IMR-90 (cell line): ENCODE measurements at regions not wholly inside any gene's neighbourhood (a gene's known extent, or its start where the extent isn't known, plus 50 kb on each side); places are given as distances from the start of the nearest gene placed in this dataset.

Source experiments
- ATAC-seq: fragments of 200-7000 bp; cut with Tn5 transposase; 2 replicates; pipeline ENCODE4 v1.9.1; 2020; ENCODE audit warnings: low read depth, mild to moderate bottlenecking, moderate library complexity
- BruUV-seq: library from RNA; stranded (reverse); fragments of 400-500 nt; replicated peaks from 2 replicates; lab custom pipeline; 2021; lab: Mats Ljungman, UMichigan
- CTCF ChIA-PET: fragments of 300-600 bp; formaldehyde crosslinking; extraction: SDS; loops from one replicate; lab custom pipeline; 2021; ENCODE audit warnings: antibody characterized with exemption; lab: Yijun Ruan, JAX
- POLR2A ChIA-PET: fragments of 300-600 bp; sonication (Branson Sonifier 250); formaldehyde crosslinking; loops from one replicate; lab custom pipeline; 2022; ENCODE audit warnings: antibody characterized with exemption; ENCODE audit not compliant: unreplicated experiment; lab: Charles Lee
- DNase-seq: peaks from one replicate; pipeline ENCODE4 v3.0.0; 2013
- H2AFZ ChIP-seq: replicated peaks from 2 replicates; pipeline ENCODE3; 2013; ENCODE audit warnings: low read length, mild to moderate bottlenecking; ENCODE audit not compliant: poor library complexity
- H2AK5ac ChIP-seq: 2 replicates; pipeline ENCODE4 v1.6.1; 2013; ENCODE audit warnings: low read depth, low read length, inconsistent platforms
- H2AK9ac ChIP-seq: replicated peaks from 2 replicates; pipeline ENCODE3; 2013; ENCODE audit warnings: mild to moderate bottlenecking, low read depth, low read length, moderate library complexity; ENCODE audit not compliant: poor library complexity
- H2BK120ac ChIP-seq: 2 replicates; pipeline ENCODE4 v1.6.1; 2013; ENCODE audit warnings: low read depth, low read length, inconsistent platforms
- H2BK15ac ChIP-seq: 3 replicates; pipeline ENCODE4 v1.6.1; 2013; ENCODE audit warnings: low read depth, low read length, inconsistent platforms
- H2BK20ac ChIP-seq: 2 replicates; pipeline ENCODE4 v1.6.1; 2013; ENCODE audit warnings: low read depth, mild to moderate bottlenecking, inconsistent platforms, low read length, moderate library complexity
- H2BK5ac ChIP-seq: 2 replicates; pipeline ENCODE4 v1.6.1; 2013; ENCODE audit warnings: mild to moderate bottlenecking, low read depth, low read length, inconsistent platforms; ENCODE audit not compliant: poor library complexity, severe bottlenecking
- H3K14ac ChIP-seq: replicated peaks from 2 replicates; pipeline ENCODE4 v1.6.1; 2013; ENCODE audit warnings: low read depth, low read length, inconsistent platforms
- H3K18ac ChIP-seq: 2 replicates; pipeline ENCODE4 v1.6.1; 2013; ENCODE audit warnings: low read depth, low read length, control low read depth
- H3K23ac ChIP-seq: 2 replicates; pipeline ENCODE4 v1.6.1; 2013; ENCODE audit warnings: low read depth, low read length, inconsistent platforms
- H3K27ac ChIP-seq: 2 replicates; pipeline ENCODE4 v1.5.1; 2013; ENCODE audit warnings: mild to moderate bottlenecking, control low read depth, low read length; ENCODE audit not compliant: insufficient read depth
- H3K27me3 ChIP-seq: 2 replicates; pipeline ENCODE4 v1.6.1; 2013; ENCODE audit warnings: low read length; ENCODE audit not compliant: control insufficient read depth, insufficient read depth
- H3K36me3 ChIP-seq: 2 replicates; pipeline ENCODE4 v1.6.1; 2013; ENCODE audit warnings: low read length, mixed read lengths; ENCODE audit not compliant: control insufficient read depth, insufficient read depth
- H3K4ac ChIP-seq: 2 replicates; pipeline ENCODE4 v1.6.1; 2013; ENCODE audit warnings: low read depth, low read length, inconsistent platforms
- H3K4me1 ChIP-seq: 2 replicates; pipeline ENCODE4 v1.6.1; 2013; ENCODE audit warnings: low read length, mixed read lengths; ENCODE audit not compliant: control insufficient read depth, insufficient read depth
- H3K4me2 ChIP-seq: 2 replicates; pipeline ENCODE4 v1.6.1; 2013; ENCODE audit warnings: low read depth, mild to moderate bottlenecking, control low read depth, low read length, moderate library complexity
- H3K4me3 ChIP-seq: 2 replicates; pipeline ENCODE4 v1.5.1; 2013; ENCODE audit warnings: low read depth, mild to moderate bottlenecking, control low read depth, low read length, moderate library complexity; ENCODE audit not compliant: insufficient read depth
- H3K56ac ChIP-seq: 2 replicates; pipeline ENCODE4 v1.6.1; 2013; ENCODE audit warnings: low read length, inconsistent platforms; ENCODE audit not compliant: insufficient read depth; ENCODE audit errors: extremely low read depth
- H3K79me1 ChIP-seq, 2 experiments: 2 replicates each; pipeline ENCODE4 v1.6.1; 2013; ENCODE audit warnings: low read length in 2 of 2, inconsistent platforms in 1 of 2, low read depth in 1 of 2
- H3K9ac ChIP-seq: 2 replicates; pipeline ENCODE4 v1.6.1; 2013; ENCODE audit warnings: low read depth, low read length, control low read depth
- H3K9me1 ChIP-seq: 2 replicates; pipeline ENCODE4 v1.6.1; 2013; ENCODE audit warnings: low read length, inconsistent platforms; ENCODE audit not compliant: insufficient read depth
- H3K9me3 ChIP-seq: 2 replicates; pipeline ENCODE4 v1.6.1; 2013; ENCODE audit warnings: low read length; ENCODE audit not compliant: control insufficient read depth, insufficient read depth
- H4K20me1 ChIP-seq: 2 replicates; pipeline ENCODE4 v1.6.1; 2013; ENCODE audit warnings: low read length, inconsistent platforms; ENCODE audit not compliant: insufficient read depth
- H4K5ac ChIP-seq: 2 replicates; pipeline ENCODE4 v1.6.1; 2013; ENCODE audit warnings: mild to moderate bottlenecking, low read depth, low read length, control low read depth
- H4K8ac ChIP-seq, 2 experiments: 2 replicates each; pipeline ENCODE4 v1.6.1; 2013; ENCODE audit warnings: low read depth in 2 of 2, low read length in 2 of 2, control low read depth in 1 of 2, inconsistent platforms in 1 of 2
- H4K91ac ChIP-seq: 2 replicates; pipeline ENCODE4 v1.6.1; 2013; ENCODE audit warnings: low read depth, low read length, inconsistent platforms; ENCODE audit not compliant: insufficient read depth
- CHD1 ChIP-seq: IDR thresholded peaks from 2 replicates; pipeline ENCODE4 v1.6.1; 2012; ENCODE audit warnings: low read depth, low read length, improper control_type of control experiment
- CTCF ChIP-seq: conservative IDR thresholded peaks from 2 replicates; pipeline ENCODE4 v1.5.1; 2012; ENCODE audit warnings: mild to moderate bottlenecking, low read depth, low read length, improper control_type of control experiment
- FOS ChIP-seq: fragments of 150-350 bp; IDR thresholded peaks from 2 replicates; pipeline ENCODE4 v1.6.1; 2016; ENCODE audit warnings: low read depth, low read length
- MAFK ChIP-seq: IDR thresholded peaks from 2 replicates; pipeline ENCODE4 v1.6.1; 2012; ENCODE audit warnings: low read depth, low read length, improper control_type of control experiment
- NFE2L2 ChIP-seq: fragments of 150-350 bp; IDR thresholded peaks from 2 replicates; pipeline ENCODE4 v1.6.1; 2016; ENCODE audit warnings: low read depth, mild to moderate bottlenecking, low read length
- POLR2A ChIP-seq: IDR thresholded peaks from 2 replicates; pipeline ENCODE4 v1.6.1; 2012; ENCODE audit warnings: mild to moderate bottlenecking, low read depth, low read length
- SMC3 ChIP-seq: fragments of 150-350 bp; IDR thresholded peaks from 2 replicates; pipeline ENCODE4 v1.6.1; 2016; ENCODE audit warnings: low read depth, mild to moderate bottlenecking, antibody characterized with exemption, low read length, moderate library complexity
- WGBS, 2 experiments: methylation state at CpG; one replicate each; pipeline versions ENCODE4 v1.1.5 to v1.1.7; 2013; ENCODE audit warnings: missing lambda C conversion rate in 2 of 2; ENCODE audit not compliant: insufficient read length in 1 of 2; ENCODE audit errors: extremely low coverage in 2 of 2; 5-methylcytosine and 5-hydroxymethylcytosine counted together
- dilution Hi-C: fragments of 300-500 bp; cut with HindIII; formaldehyde crosslinking; loops from one replicate; pipeline ENCODE4 v1.14.3; 2018; ENCODE audit warnings: low sequenced_read_pairs; ENCODE audit not compliant: unreplicated experiment
- in situ Hi-C: fragments of 300-500 bp; cut with MboI; formaldehyde crosslinking; loops from 3 replicates; pipeline ENCODE4 v1.14.3; 2019; ENCODE audit warnings: low sequenced_read_pairs, inconsistent platforms, mixed read lengths
- intact Hi-C: fragments of 100-400 bp; cut with micrococcal nuclease; formaldehyde crosslinking; loops from 2 replicates; pipeline ENCODE4 v1.10.0; 2022

GRCh38 chr6:103799971-103800670 is 1059.6 kb downstream of the HACE1 start:
- dilution Hi-C loops, result no loop called here
- Histone ChIP-seq H3K9me1 (no peaks in the 10 kb centered on the region), H2BK5ac (no peak overlapping the region), H3K14ac (no peak overlapping the region), H3K18ac (no peak overlapping the region), H2BK20ac (no peak overlapping the region), H3K4me1 (no peaks in the 10 kb centered on the region), H3K79me1 (no peaks in the 10 kb centered on the region), H2AK9ac (no peak overlapping the region), H4K20me1 (no peaks in the 10 kb centered on the region), H3K4ac (no peak overlapping the region), H3K56ac (no peak overlapping the region), H2BK120ac (no peak overlapping the region), H2AFZ (no peak overlapping the region), H2AK5ac (no peak overlapping the region), H3K4me3 (no peak overlapping the region), H3K9ac (no peak overlapping the region), H3K23ac (no peak overlapping the region), H3K27me3 (no peaks in the 10 kb centered on the region), H3K9me3 (no peaks in the 10 kb centered on the region; the same call in 1 of the 2 replicates), H4K91ac (no peak overlapping the region), H4K8ac (no peak overlapping the region), H3K4me2 (no peak overlapping the region), H3K36me3 (no peaks in the 10 kb centered on the region), H2BK15ac (no peak overlapping the region), H3K27ac (no peak overlapping the region), H4K5ac (no peak overlapping the region)
- in situ Hi-C loops, result no loop called here
- no TSS peak for BruUV-seq
- DNase-seq (no peak), ATAC-seq (no peak)
- intact Hi-C loops, result no loop called here
- CTCF ChIA-PET, result no interaction called here
- WGBS, 2 experiments, result 43% methylated on average over 2 of the region's 5 CpGs; no CpG with 5 or more reads in 1 of the 2 experiments
- POLR2A ChIA-PET, result no interaction called here
- TF ChIP-seq CTCF, result no peak
- TF ChIP-seq NFE2L2, result no peak
- no peak for TF ChIP-seq FOS
- TF ChIP-seq SMC3, result no peak
- TF ChIP-seq MAFK, result no peak
- TF ChIP-seq CHD1, result no peak
- no peak for TF ChIP-seq POLR2A
